Left renal cortex interstitium (tissue), 4 donors: ENCODE measurements at regions not wholly inside any gene's neighbourhood (a gene's known extent, or its start where the extent isn't known, plus 50 kb on each side); places are given as distances from the start of the nearest gene placed in this dataset.

Source experiments
- DNase-seq, 4 donors: peaks; one replicate each; pipeline ENCODE4 v3.0.0-alpha.2; 2013; ENCODE audit warnings: low read depth in 4 of 4, low spot score in 2 of 4, missing footprints in 1 of 4

DNA sequence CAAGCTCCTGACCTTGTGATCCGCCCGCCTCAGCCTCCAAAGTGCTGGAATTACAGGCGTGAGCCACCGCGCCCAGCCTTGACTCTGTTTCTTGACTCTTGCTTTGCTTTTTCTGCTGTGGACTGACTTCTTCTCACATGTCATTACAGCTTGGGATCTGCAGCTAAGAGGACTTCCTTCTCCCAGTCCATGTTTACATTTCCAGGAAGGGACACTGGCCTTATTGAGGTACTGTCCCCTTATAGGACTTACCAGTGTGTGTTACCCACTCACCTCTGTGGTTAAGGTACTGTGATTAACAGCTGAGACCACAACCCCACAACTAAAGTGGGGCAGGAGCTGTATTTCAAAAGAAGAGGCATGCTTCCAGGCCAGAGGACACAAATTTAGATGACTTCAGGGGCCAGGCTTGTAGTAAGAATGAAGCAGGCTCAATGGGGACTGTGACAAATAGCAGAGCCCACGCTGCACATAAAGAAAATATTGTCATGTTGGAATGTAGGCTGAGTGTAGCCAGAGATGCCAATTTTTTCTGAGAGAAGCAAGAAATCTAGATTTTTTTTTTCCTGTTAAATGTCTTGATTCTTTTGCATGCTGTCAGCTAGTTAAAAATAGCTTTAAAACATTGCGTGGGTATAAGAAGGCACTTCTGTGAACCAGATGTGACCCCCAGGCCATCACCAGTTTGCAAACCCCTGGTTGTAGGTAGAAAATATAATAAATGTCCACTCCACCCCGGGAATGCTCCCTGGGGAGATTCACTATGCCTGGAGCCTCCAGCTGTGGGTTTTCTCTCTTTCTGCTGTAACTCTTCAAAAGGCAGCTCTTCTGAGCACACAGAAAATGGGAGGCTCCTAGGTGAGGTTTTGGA is 75.0 kb downstream of the PTPDC1 start:
- DNase-seq, result no peak

DNA sequence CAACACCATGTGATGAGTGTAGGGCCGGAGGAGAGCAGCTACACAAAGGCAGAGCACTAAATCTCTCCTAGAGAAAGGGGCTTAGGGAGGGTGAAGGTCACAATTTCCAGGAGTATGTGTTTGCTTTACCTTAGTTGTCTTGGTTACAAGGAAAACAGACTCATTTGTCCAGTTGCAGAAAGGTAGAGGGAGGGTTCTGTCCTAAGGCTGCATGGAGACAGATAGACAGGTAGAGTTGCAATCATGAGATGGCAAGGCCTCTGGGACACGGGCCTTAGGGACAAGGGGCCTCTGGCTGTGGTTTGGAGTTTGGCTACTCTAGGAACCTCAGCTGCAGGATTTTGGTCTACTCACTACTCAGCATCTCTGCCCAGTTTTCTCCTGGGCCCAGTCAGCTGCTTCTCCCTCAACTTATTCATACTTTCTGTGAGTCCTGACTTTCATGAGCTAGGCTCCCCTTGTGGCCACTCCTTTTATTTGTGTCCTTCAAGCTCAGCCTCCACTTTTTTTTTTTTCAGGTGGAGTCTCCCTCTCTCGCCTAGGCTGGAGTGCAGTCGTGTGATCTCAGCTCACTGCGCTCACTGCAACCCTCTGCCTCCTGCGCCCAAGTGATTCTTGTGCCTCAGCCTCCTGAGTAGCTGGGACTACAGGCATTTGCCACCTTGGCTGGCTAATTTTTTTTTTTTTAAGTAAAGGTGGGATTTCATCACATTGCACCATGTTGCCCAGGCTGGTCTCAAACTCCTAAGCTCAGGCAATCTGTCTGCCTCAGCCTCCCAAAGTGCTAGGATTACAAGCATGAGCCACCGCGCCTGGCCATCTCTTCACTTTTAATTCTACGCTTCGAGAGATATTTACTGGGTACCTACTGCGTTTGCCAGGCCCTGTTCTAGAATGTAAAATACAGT is 76.6 kb downstream of the PTPDC1 start:
- no peak for DNase-seq

DNA sequence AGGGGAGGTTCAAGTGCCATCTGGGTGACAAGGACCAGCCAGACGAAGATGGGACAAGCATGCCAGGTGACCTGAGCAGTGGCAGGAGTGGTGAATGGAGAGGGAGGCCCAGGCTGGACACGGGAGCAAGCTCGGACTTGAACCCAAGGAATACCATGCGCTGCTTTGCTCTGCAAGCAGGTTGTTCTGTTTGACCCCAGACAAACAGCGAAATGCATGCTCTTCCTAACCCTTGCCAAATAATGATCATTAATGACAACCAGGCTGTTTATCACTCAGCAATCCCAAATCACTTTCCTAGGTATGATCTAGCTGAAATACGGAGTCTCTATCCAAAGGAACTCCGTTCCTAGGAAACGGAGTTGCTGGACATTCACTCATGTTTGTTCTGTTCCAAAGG is 77.4 kb downstream of the PTPDC1 start:
- no peak for DNase-seq

DNA sequence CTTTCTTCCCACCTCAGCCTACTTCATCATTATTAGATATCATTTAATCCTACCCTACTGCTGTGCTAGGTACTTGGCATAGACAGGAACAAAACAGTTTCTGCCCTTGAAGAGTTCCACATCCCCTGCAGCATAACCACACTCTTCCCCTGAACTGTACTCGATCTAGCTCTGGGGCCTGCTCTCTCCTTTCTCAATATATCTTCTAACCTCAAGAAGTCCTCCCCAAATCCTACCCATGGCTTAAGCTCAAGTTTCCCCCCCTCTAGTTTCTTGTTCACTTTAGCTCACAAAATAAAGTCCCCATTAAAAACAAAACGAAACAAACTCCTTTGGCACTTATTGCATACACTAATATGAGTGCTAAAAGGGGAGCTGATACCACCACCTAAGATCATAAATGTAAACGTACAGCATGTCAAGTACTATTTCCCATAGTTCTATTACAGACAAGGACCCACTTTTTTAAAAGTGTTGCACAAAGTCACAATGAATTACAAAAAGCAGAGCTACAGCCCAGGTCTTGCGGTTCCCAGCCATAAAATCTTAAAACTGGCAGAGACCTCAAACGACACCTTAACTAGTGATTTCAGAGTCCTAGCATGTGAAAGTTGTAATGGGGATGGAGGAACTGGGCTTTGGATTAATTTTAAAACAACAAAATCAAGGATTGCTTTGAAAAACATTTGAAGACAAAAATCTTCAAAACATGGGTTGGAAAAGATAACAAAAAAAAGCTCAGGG is 80.7 kb downstream of the PTPDC1 start:
- no peak for DNase-seq

DNA sequence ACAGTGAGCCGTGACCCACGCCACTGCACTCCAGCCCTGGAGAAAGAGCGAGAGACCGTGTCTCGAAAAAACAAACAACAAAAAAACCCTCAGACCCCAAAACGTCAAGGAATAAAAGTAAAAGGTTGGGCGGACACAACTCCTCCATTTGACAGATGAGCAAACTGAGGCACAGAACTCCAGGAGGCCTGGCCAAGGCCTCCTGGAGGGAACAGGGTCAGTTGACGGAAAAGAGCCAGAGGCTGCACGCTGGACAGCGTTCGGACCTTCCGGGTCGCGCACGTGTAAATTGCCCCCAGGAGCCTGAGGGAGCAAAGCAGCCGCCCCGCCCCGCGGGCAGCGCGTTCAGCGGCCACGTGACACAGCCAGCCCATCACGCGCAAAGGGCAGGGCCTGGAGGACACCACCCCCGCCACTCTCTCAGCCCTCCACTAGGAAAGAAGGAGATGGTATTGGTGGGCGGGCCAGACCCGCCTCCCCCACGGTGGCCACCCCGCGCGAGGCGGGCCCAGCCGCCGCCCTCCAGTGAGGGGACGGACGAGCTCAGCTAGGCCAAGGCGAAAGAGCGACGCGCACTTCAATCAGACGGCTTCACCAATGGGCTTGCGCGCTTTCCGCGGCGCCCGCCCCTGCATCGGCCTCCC is 81.5 kb downstream of the PTPDC1 start:
- peak; percentile 89 to 97 (median 93) for DNase-seq

DNA sequence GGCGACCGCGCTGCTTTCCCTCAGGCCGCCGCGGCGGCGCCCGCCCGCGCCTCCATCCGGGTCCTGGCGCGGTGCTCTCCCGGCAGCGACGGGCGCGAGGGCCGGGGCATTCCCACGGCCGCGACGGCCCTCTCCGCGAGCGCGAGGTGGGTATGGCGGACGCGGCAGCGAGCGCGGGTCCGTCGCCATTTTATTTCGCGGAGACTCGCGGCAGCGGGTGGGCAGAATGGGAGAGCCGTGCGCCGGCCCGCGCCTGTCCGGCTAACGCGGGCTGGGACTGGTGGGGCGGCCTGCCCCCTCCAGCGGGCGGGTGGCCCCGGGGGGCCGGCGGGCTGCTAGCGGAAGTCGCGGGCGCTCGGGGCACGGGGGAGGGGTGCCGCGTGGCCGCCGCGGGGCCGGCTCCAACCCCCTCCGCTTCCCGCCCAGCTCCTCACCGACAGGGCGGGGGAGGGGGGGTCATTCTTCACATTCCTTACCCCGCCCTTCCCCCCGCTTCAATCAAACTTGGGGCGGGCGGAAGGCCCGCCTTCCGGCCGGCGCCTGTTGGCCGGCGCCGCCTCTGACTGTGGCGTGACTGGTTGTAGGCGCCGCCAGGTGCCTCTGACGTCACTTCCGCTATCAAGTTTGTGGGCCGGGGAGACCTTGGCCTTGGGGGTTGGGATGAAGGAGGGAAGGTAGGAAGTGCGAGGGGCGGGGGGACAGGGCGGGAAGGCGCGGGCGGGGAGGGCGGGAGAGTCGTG is 82.1 kb downstream of the PTPDC1 start:
- peak; percentile 94 to 99 (median 98) for DNase-seq

DNA sequence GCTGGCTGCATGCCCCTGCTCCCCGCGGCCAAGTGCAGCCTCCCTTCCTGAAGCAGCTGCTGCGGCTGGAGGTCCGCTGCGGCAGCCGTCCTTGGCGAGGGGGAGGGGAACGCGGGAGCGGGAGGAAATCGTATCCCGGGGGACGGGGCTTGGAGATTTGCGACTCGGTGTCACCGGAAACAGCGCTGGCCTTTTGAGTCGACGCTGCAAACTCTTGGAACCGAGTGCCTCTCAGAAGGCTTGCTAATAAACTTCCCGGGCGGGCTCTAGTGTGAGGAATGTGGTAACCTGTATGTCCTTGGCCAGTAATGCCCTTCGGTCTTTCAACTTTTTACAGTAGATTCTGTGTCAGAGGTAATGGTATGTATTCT is 82.7 kb downstream of the PTPDC1 start:
- DNase-seq, result peak in 1 of 4 donors; percentile 70

DNA sequence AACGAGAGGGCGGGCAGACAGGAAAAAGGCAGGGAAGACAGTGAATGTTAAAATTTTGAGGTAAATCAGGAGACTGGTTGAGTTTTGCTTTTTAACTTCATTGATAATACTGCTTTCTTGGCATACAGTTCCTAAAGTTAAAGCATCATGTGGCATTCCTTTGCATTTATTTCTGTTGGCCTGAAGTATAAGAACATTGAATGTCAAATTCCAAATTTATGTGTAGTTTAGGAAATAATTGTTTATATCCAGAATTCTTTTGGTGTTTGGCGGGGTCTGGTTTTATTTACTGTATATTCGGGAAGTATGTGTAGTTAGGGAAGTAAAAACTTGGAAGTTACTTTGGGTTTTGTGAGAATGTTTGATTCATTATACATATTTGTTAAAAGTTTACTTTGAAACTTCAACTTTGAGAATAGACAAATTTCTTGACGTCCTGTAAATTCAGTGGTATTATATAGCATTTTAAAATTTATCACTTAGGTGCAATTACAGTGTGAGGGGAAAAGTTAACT is 83.2 kb downstream of the PTPDC1 start:
- DNase-seq, result no peak

DNA sequence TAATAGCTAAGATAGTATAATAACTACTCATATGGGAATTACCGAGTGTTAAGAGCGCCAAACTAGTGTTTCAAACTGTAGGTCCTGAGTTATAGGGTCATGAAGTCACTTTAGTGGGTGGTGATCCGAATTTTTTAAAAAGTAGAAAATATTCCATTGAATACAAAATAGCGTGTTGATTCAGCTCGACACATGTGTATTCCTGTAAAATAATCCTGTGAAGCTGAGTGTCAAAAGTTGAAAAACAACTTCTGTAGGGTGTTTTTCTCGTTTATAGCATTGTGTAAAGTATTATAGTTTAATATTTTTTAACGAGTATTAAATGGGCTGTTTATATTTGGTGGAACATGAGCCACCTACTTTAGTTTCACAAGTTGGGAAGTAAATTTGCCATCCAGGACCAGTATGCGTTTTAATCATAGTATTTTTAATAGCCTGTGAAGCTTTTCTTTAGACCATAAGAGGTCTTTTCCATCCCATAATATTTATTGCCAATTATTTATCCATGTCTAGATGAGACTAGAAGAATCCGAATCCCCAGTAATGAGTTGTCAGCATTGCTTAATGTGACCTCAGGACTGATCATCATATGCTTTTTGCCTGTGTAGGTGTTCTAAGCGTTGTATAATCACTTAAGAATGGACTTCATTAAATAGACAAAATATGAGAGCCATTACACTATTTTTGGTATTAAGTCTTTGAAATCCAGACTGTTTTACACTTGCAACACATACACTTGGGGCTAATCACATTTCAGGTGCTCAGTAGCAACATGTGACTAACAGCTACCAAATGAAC is 84.1 kb downstream of the PTPDC1 start:
- DNase-seq, result no peak

DNA sequence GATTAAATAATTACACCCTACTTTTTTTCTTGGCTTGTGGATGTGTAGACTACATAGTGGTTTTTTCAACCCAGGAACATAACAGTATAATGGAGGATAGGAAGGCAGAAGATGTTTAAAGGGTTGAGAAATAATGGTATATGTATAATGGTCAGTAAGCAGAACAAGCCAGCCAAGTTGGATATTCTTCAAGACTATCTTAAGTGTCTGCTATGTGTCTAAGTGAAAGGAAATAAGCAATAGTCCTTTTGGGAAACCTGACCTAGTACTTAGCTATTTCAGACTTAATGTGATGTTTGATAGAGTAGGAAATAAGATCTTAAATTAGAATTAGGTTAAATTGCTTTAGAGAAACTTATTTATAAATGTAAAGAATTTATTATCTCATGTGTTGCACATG is 85.7 kb downstream of the PTPDC1 start:
- no peak for DNase-seq

DNA sequence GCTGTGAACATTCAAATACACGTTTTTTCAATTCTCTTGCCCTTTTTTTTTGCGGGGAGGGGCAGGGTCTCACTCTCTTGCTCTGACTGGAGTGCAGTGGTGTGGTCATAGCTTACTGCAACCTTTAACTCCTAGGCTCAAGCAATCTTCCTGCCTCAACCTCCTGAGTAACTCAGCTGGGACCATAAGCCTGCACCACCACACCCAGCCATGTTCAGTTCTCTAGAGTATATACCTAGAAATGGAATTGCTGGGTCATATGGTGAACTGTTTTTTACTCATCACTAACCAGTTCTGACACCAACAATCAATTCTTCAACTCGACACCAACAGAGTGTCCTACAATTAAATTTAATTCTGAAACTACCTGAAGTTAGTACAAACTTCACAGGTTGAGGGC is 85.5 kb upstream of the ZNF169 start:
- DNase-seq, result no peak

DNA sequence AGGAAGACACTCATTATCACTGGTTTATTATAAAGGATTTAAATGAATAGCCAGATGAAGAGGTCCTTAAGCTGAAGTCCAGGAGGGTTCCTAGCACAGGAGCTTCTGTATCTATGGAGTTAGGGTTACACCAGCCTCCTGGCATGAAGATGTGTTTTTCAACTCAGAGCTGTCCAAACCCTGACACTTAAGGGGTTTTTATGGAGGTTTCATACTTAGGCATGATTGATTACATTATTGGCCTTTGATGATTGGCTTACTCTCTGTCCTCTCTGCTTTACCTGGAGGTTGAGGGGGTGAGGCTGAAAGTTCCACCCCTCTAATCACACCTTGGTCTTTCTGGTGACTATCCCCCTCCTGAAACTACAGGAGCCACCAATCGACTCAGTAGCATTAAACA is 84.9 kb upstream of the ZNF169 start:
- DNase-seq, result no peak

DNA sequence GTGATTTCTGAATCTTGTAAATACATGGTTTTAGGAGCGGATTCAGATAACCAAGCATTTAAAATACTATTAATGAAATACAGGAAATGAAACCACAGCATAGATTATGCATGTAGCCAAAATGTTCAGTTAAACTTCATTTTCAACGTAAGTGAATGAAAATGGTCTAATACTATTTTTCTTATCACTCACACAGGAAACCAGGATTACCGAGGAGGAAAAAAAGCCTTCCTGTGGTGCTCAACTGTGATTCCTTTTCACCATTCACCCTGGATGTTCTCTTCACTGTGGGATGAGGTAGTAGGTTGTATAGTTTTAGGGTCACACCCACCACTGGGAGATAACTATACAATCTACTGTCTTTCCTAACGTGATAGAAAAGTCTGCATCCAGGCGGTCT is 83.4 kb upstream of the ZNF169 start:
- DNase-seq, result no peak

DNA sequence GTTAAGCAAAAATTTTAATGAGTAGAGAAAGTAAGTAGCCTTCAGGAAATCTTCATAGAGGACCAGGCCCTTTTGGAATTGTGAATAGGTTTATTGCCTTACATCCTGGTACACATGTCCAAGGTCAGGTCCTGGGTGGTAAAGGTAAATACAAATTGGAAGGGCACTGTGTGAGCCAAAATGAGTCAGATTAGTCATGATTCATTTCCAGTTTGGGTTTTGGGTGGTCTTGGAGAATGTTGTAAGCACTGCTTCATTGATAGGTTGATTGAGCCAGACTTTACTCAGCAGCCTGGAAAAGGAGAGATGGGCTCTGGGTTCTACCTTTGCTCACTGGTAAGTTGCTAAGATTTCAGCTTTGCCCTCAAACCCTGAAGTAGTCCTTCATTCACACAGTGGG is 82.5 kb upstream of the ZNF169 start:
- no peak for DNase-seq

DNA sequence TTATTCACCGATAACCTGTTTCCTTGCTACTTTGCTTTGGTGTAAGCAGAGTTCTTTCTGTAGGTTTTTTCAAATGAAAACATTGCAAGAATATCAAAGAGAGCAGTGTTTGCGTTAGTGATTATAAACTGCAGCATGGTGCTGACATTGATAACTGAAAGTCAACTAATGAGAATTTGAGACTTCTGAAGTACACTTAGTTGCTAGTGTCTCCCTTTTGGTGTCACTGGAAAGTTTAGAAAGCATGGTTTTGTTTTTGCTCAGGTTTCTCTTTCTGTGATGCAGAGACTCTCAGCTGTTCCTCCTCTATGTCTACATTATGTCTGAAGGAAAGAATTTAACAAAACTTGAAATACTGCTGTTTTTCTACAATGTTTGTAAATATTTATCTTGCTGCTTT is 80.2 kb upstream of the ZNF169 start:
- DNase-seq, result no peak

DNA sequence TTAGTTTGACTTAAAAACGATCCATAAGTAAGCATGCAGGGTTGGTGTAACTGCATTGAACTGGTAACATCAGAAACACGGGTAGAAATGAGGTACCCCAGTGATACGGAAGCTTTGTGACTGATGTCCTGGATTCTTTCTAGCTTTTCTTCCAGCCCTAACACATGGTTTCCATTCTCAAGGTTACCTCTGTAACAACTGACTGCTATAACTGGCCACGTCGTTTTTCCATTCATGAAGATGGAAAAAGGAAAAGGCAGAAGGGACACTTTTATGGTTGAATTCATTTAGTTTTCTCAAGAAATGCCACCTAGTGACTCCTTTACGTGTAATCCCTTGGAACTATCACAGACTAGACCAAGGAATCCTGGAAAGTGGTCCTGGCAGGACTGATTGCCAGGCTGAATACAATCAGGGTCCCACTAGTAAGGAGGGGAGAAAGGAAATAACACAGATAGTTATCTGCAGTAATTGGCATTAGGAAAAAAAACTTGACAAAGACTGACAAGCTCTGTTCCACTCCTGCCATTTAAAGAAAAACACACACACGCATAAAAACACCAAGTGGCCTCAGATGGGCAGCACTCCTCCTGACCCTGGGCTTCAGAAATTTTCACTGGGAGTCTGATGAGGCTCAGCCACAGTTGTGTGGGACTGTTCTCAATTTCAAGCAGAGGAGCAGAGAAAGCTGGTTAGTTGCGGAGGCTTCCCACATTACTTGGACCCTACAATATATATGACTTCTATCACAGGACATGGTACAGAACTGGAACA is 77.5 kb upstream of the ZNF169 start:
- DNase-seq, result no peak

DNA sequence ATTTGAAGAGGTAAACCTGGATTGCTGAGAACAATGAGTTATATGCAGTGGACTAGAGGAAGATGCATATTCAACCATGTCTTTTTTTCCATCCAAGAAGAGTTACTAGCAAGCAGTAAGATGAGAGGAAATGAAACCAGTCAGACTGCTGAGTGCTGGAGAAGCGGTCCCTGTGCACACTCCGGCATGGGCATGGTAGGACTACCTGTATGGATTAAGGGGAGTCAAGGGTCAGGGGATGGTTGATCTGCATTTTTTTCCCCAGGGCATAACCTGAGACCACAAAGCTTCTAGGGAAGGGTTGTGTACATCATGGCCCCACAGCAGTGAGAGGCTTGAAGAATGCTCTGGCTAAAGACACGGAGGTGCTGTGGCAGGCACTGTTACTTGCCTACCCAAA is 76.6 kb upstream of the ZNF169 start:
- DNase-seq, result no peak
